Liver (tissue), 8 donors: ENCODE measurements at regions not wholly inside any gene's neighbourhood (a gene's known extent, or its start where the extent isn't known, plus 50 kb on each side); places are given as distances from the start of the nearest gene placed in this dataset.
"Not testable (repeated sequence)": the region's sequence is repeated elsewhere in the genome, so short reads cannot be mapped to it uniquely, and the experiment has no call there.

Source experiments
- DNase-seq: peaks from one replicate; pipeline ENCODE4 v3.0.0-alpha.2; 2017; ENCODE audit warnings: low spot score
- H3K27ac ChIP-seq, 2 donors: one replicate each; pipeline ENCODE4 v1.7.0; 2013; ENCODE audit warnings: inconsistent platforms in 2 of 2, low read length in 2 of 2, control low read depth in 1 of 2, low read depth in 1 of 2, mild to moderate bottlenecking in 1 of 2
- H3K27me3 ChIP-seq, 4 donors: one replicate each; pipeline versions ENCODE4 v1.6.1 to v1.7.0; 2013; ENCODE audit warnings: low read length in 3 of 4, inconsistent platforms in 1 of 4, mild to moderate bottlenecking in 1 of 4, moderate library complexity in 1 of 4; ENCODE audit not compliant: control insufficient read depth in 4 of 4, insufficient read depth in 4 of 4
- H3K36me3 ChIP-seq, 4 donors: one replicate each; pipeline versions ENCODE4 v1.6.1 to v1.7.0; 2013; ENCODE audit warnings: low read length in 3 of 4, mild to moderate bottlenecking in 3 of 4, low read depth in 1 of 4, moderate library complexity in 1 of 4; ENCODE audit not compliant: control insufficient read depth in 4 of 4, insufficient read depth in 3 of 4
- H3K4me1 ChIP-seq, 4 donors: one replicate each; pipeline versions ENCODE4 v1.6.1 to v1.7.0; 2013; ENCODE audit warnings: low read length in 3 of 4, mild to moderate bottlenecking in 3 of 4, moderate library complexity in 1 of 4; ENCODE audit not compliant: control insufficient read depth in 4 of 4, insufficient read depth in 4 of 4
- H3K4me3 ChIP-seq, 3 donors: one replicate each; pipeline versions ENCODE4 v1.6.1 to v1.7.0; 2013; ENCODE audit warnings: low read length in 3 of 3, control low read depth in 1 of 3, low read depth in 1 of 3, mild to moderate bottlenecking in 1 of 3
- H3K9ac ChIP-seq, 2 donors: one replicate each; pipeline ENCODE4 v1.7.0; 2013; ENCODE audit warnings: low read length in 2 of 2, mild to moderate bottlenecking in 2 of 2, moderate library complexity in 2 of 2, control low read depth in 1 of 2, low read depth in 1 of 2
- H3K9me3 ChIP-seq, 4 donors: one replicate each; pipeline versions ENCODE4 v1.6.1 to v1.7.0; 2013; ENCODE audit warnings: low read length in 3 of 4; ENCODE audit not compliant: control insufficient read depth in 4 of 4
- EGR1 ChIP-seq, 2 donors: IDR thresholded peaks; 2 replicates each; pipeline ENCODE4 v1.6.1; 2016 to 2018; ENCODE audit warnings: antibody characterized with exemption in 2 of 2, low read depth in 2 of 2
- FOXA2 ChIP-seq: IDR thresholded peaks from 2 replicates; pipeline ENCODE4 v1.6.1; 2016; ENCODE audit warnings: antibody characterized with exemption
- HNF4A ChIP-seq, 2 donors: conservative IDR thresholded peaks; 2 replicates each; pipeline ENCODE4 v1.6.1; 2016; ENCODE audit warnings: antibody characterized with exemption in 2 of 2, mild to moderate bottlenecking in 2 of 2
- HNF4G ChIP-seq: IDR thresholded peaks from 2 replicates; pipeline ENCODE4 v1.6.1; 2016; ENCODE audit warnings: antibody characterized with exemption
- JUND ChIP-seq, 2 donors: IDR thresholded peaks; 2 replicates each; pipeline ENCODE4 v1.6.1; 2016; ENCODE audit warnings: antibody characterized with exemption in 2 of 2
- NR2F2 ChIP-seq: IDR thresholded peaks from 2 replicates; pipeline ENCODE4 v1.6.1; 2016; ENCODE audit warnings: antibody characterized with exemption
- SP1 ChIP-seq: IDR thresholded peaks from 2 replicates; pipeline ENCODE4 v1.6.1; 2018; ENCODE audit warnings: antibody characterized with exemption, mild to moderate bottlenecking
- YY1 ChIP-seq: IDR thresholded peaks from 2 replicates; pipeline ENCODE4 v1.6.1; 2016; ENCODE audit warnings: antibody characterized with exemption, mild to moderate bottlenecking
- WGBS: extraction: QIAGEN DNeasy Blood & Tissue Kit; methylation state at CpG from one replicate; pipeline ENCODE4 v1.1.7; 2013; 5-methylcytosine and 5-hydroxymethylcytosine counted together
- TF ChIP-seq, protein P1 (sequence below): IDR thresholded peaks from 2 replicates; pipeline ENCODE4 v1.6.1; 2016; ENCODE audit warnings: antibody characterized with exemption
- TF ChIP-seq, protein P2 (sequence below): IDR thresholded peaks from 2 replicates; pipeline ENCODE4 v1.6.1; 2016; ENCODE audit warnings: antibody characterized with exemption
- TF ChIP-seq, protein P3 (sequence below): fragments of 150-350 bp; IDR thresholded peaks from 2 replicates; pipeline ENCODE4 v1.5.1; 2017; ENCODE audit warnings: improper control_type of control experiment, low read depth, low read length; ENCODE audit not compliant: missing input control
- TF ChIP-seq, protein P4 (sequence below): IDR thresholded peaks from 2 replicates; pipeline ENCODE4 v1.6.1; 2016; ENCODE audit warnings: antibody characterized with exemption
- donor health status: healthy.
- donor health status: healthy.
- donor health status: healthy.
- donor health status: healthy.
- donor health status: healthy.

DNA sequence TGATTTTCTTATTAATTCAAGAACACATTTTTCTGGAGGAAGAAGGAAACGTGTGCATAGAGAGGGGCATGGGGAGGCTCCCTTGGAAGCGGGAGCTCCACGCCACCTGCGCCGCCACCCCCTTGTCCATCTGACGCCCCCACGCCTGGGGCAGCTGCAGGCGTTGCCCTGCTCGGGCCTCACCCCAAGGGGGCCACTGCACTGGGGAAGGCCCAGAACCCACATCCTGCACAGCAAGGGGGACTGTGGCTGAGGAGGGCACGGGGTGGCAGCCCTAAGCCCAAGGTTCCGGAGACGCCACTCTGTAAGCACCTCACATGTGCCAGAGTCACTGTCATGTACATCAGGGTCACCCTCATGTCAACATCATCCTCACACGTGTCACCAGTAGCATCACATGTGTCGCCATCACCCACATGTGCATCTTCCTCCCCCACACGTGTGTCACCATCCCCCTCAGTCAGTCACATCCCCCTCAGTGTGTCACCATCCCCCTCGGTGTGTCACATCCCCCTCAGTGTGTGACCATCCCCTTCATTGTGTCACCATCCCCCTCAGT is 486.7 kb upstream of the SALL3 start (continued):
- TF ChIP-seq, protein P1, sequence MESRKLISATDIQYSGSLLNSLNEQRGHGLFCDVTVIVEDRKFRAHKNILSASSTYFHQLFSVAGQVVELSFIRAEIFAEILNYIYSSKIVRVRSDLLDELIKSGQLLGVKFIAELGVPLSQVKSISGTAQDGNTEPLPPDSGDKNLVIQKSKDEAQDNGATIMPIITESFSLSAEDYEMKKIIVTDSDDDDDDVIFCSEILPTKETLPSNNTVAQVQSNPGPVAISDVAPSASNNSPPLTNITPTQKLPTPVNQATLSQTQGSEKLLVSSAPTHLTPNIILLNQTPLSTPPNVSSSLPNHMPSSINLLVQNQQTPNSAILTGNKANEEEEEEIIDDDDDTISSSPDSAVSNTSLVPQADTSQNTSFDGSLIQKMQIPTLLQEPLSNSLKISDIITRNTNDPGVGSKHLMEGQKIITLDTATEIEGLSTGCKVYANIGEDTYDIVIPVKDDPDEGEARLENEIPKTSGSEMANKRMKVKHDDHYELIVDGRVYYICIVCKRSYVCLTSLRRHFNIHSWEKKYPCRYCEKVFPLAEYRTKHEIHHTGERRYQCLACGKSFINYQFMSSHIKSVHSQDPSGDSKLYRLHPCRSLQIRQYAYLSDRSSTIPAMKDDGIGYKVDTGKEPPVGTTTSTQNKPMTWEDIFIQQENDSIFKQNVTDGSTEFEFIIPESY, result no peak
- TF ChIP-seq, protein P2, sequence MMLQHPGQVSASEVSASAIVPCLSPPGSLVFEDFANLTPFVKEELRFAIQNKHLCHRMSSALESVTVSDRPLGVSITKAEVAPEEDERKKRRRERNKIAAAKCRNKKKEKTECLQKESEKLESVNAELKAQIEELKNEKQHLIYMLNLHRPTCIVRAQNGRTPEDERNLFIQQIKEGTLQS, result no peak

DNA sequence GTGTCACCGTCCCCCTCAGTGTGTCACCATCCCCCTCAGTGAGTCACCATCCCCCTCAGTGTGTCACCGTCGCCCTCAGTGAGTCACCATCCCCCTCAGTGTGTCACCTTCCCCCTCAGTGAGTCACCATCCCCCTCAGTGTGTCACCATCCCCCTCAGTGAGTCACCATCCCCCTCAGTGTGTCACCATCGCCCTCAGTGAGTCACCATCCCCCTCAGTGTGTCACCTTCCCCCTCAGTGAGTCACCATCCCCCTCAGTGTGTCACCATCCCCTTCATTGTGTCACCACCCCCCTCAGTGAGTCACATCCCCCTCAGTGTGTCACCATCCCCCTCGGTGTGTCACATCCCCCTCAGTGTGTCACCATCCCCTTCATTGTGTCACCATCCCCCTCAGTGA is 486.1 kb upstream of the SALL3 start:
- peaks cover 0 to 12% (median 1%) of the 10 kb centered on the region in 4 donors for H3K9me3 ChIP-seq
- 40% methylated on average over 5 of the region's 5 CpGs for WGBS
- H3K27me3 ChIP-seq, H3K9ac ChIP-seq, H3K4me1 ChIP-seq, DNase-seq, H3K4me3 ChIP-seq, H3K27ac ChIP-seq, H3K36me3 ChIP-seq: not testable (repeated sequence)

DNA sequence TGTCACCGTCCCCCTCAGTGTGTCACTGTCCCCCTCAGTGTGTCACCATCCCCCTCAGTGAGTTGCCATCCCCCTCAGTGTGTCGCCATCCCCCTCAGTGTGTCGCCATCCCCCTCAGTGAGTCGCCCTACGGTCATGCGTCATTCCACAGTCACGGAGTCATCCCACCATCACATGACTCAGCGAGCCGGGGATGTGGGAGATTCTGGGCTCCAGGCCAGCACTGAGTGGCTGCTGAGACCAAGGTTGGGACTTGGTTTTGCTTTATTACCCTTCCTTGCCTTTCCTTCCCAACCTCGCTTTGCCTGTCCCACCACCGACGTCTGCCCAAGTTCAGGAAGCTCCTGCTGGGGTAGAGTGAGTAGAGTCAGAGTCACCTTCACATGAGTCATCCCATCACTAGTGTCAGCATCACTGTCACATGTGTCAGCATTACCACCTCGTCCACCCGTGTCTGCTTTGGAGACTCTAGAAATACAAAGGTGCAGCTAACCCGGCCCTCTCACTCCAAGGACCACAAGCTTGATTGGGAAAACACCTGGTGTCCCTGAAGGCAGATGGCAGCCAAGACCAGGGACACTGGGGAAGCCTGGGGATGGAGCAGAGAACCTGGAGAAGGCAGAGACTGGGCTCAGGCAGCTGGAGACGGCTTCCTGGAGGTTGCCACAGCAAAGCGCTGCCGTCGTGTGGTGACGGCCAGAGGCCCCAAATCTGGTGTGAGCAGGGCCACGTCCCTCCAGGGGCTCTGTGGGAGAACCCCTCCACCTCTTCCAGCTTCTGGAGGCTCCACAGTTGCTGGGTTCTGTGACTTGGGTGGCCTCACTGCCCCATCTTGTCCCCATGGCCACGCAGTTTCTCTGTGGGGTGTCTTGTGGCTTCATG is 485.2 kb upstream of the SALL3 start:
- Histone ChIP-seq H3K9ac (no peak overlapping the region), H3K4me1 (no peaks in the 10 kb centered on the region), H3K4me3 (no peak overlapping the region), H3K27me3 (no peaks in the 10 kb centered on the region), H3K27ac (no peak overlapping the region), H3K36me3 (no peaks in the 10 kb centered on the region), H3K9me3 (peaks cover 0 to 12% (median 1%) of the 10 kb centered on the region in 4 donors)
- no peak for TF ChIP-seq SP1
- no peak for DNase-seq
- 87% methylated on average over 22 of the region's 22 CpGs for WGBS

DNA sequence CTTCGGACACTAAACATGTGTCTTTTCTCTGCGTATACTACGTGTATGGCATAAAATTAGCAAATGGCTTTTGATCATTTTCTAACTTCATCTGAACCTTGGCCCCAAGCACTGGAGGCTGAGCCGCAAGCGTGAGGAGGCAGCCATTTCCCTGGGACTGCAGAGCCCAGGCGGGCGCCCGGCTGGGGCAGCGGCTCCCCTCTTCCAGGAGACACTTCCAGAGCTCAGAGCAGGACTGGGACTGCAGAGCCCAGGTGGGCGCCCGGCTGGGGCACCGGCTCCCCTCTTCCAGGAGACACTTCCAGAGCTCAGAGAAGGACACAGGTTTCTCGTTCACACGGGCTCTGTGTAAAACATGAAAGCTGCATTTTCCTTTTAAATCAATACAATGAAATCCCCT is 484.1 kb upstream of the SALL3 start:
- H3K4me1 ChIP-seq, result no peaks in the 10 kb centered on the region
- H3K27ac ChIP-seq, result no peak overlapping the region
- DNase-seq, result no peak
- H3K36me3 ChIP-seq, result no peaks in the 10 kb centered on the region
- H3K9me3 ChIP-seq, result peaks cover 0 to 9% (median 1%) of the 10 kb centered on the region in 4 donors
- H3K27me3 ChIP-seq, result no peaks in the 10 kb centered on the region
- 90% methylated on average over 14 of the region's 14 CpGs for WGBS
- H3K4me3 ChIP-seq, result no peak overlapping the region
- H3K9ac ChIP-seq, result no peak overlapping the region
- no peak for TF ChIP-seq HNF4G
- TF ChIP-seq NR2F2, result no peak
- TF ChIP-seq SP1, result no peak

DNA sequence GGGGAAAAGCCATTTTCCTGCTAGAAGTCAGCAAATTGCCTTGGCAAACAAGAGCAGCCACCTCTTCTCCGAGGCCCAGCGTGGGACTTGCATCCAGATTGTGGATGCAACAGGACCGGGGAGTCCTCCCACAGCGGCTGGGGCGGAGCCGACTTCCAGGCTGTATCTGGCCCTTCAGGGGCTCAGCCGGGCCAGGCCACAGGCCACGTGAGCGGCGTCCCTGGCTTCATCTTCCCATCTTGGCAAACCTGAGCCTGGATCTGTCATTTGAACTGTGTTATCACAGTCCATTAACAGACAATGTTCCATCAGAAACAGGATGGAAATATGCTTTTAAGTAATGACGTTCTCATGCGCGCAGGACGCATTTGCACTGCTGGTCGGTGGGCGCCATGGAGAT is 483.5 kb upstream of the SALL3 start:
- Histone ChIP-seq H3K9ac (no peak overlapping the region), H3K27me3 (no peaks in the 10 kb centered on the region), H3K4me3 (no peak overlapping the region), H3K27ac (no peak overlapping the region), H3K4me1 (no peaks in the 10 kb centered on the region), H3K9me3 (peaks cover 0 to 9% (median 1%) of the 10 kb centered on the region in 4 donors), H3K36me3 (no peaks in the 10 kb centered on the region)
- 84% methylated on average over 16 of the region's 16 CpGs for WGBS
- DNase-seq, result no peak
- no peak for TF ChIP-seq JUND (IDR thresholded peaks at IDR 0.05)
- no peak for TF ChIP-seq HNF4A (conservative IDR thresholded peaks at IDR 0.05)
- TF ChIP-seq, protein P1, result no peak
- TF ChIP-seq, protein P3, sequence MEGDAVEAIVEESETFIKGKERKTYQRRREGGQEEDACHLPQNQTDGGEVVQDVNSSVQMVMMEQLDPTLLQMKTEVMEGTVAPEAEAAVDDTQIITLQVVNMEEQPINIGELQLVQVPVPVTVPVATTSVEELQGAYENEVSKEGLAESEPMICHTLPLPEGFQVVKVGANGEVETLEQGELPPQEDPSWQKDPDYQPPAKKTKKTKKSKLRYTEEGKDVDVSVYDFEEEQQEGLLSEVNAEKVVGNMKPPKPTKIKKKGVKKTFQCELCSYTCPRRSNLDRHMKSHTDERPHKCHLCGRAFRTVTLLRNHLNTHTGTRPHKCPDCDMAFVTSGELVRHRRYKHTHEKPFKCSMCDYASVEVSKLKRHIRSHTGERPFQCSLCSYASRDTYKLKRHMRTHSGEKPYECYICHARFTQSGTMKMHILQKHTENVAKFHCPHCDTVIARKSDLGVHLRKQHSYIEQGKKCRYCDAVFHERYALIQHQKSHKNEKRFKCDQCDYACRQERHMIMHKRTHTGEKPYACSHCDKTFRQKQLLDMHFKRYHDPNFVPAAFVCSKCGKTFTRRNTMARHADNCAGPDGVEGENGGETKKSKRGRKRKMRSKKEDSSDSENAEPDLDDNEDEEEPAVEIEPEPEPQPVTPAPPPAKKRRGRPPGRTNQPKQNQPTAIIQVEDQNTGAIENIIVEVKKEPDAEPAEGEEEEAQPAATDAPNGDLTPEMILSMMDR, result no peak
- TF ChIP-seq FOXA2, result no peak
- TF ChIP-seq YY1, result no peak
- no peak for TF ChIP-seq SP1
- TF ChIP-seq EGR1 (IDR thresholded peaks at IDR 0.05; ENCODE audit: low read depth in 2 of 2), result no peak
- TF ChIP-seq, protein P2, result no peak
- no peak for TF ChIP-seq HNF4G
- TF ChIP-seq, protein P4, sequence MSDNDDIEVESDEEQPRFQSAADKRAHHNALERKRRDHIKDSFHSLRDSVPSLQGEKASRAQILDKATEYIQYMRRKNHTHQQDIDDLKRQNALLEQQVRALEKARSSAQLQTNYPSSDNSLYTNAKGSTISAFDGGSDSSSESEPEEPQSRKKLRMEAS, result no peak
